ENCODE measurements at regions not wholly inside any gene's neighbourhood (a gene's known extent, or its start where the extent isn't known, plus 50 kb on each side); places are given as distances from the start of the nearest gene placed in this dataset.

DNA sequence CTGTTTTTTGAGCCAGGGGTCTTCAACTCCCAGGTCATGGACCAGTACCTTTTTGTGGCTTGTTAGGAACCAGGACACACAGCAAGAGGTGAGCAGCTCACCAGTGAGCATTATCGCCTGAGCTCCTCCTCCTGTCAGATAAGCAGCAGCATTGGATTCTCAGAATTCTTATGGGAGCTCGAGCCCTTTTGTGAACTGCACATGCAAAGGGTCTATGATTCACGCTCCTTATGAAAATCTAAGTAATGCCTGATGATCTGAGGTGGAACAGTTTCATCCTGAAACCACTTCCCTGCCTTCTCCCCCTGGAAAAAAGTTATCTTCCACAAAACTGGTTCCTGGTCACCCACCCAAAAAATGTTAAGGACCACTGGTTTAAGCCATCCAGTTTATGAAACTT is 1047.6 kb downstream of the OTOL1 start:
- no peak for DNase-seq (ENCODE audit: low read depth)
- TF ChIP-seq, protein P1, sequence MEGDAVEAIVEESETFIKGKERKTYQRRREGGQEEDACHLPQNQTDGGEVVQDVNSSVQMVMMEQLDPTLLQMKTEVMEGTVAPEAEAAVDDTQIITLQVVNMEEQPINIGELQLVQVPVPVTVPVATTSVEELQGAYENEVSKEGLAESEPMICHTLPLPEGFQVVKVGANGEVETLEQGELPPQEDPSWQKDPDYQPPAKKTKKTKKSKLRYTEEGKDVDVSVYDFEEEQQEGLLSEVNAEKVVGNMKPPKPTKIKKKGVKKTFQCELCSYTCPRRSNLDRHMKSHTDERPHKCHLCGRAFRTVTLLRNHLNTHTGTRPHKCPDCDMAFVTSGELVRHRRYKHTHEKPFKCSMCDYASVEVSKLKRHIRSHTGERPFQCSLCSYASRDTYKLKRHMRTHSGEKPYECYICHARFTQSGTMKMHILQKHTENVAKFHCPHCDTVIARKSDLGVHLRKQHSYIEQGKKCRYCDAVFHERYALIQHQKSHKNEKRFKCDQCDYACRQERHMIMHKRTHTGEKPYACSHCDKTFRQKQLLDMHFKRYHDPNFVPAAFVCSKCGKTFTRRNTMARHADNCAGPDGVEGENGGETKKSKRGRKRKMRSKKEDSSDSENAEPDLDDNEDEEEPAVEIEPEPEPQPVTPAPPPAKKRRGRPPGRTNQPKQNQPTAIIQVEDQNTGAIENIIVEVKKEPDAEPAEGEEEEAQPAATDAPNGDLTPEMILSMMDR (IDR thresholded peaks at IDR 0.05; ENCODE audit: control insufficient read depth, extremely low read depth, insufficient read depth): no peak
- no peak overlapping the region for H3K4me3 ChIP-seq (ENCODE audit: low read depth, low read length)

DNA sequence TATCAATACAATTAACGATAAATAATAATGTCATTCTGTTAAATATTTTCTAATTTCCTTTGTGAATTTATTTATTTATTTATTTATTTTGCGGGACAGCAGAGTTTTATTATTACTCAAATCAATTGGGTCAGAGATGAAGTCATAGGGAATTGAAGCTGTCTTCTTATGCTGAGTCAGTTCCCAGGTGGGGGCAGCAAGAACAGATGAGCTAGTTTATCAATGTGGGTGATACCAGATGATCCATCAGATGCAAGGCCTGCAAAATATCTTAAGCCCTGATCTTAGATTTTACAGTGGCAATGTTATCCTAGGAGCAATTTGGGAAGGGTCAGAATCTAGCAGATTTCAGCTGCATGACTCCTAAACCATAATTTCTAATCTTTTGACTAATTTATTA is 1050.3 kb downstream of the OTOL1 start:
- no peak overlapping the region for H3K4me3 ChIP-seq (ENCODE audit: low read depth, low read length)
- DNase-seq (ENCODE audit: low read depth): no peak
- TF ChIP-seq, protein P1 (IDR thresholded peaks at IDR 0.05; ENCODE audit: control insufficient read depth, extremely low read depth, insufficient read depth): no peak

DNA sequence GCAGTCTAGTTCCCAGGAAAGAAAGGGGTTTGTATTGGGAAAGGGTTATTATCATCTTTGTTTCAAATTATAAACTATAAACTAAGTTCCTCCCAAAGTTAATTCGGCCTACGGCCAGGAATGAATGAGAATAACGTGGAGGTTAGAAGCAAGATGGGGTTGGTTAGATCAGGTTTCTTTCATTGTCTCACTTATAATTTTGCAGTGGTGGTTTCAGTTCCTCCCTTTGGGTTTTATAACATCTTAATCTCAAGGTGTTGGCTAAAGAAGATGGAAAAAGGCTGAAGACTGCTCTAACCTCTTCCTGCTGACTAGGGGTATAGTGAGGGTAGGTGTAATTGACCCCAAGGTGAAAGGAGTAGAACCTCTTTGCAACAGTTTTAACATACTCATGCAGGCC is 1050.7 kb downstream of the OTOL1 start:
- no peak overlapping the region for H3K4me3 ChIP-seq (ENCODE audit: low read depth, low read length)
- no peak for DNase-seq (ENCODE audit: low read depth)
- TF ChIP-seq, protein P1 (IDR thresholded peaks at IDR 0.05; ENCODE audit: control insufficient read depth, extremely low read depth, insufficient read depth): no peak

DNA sequence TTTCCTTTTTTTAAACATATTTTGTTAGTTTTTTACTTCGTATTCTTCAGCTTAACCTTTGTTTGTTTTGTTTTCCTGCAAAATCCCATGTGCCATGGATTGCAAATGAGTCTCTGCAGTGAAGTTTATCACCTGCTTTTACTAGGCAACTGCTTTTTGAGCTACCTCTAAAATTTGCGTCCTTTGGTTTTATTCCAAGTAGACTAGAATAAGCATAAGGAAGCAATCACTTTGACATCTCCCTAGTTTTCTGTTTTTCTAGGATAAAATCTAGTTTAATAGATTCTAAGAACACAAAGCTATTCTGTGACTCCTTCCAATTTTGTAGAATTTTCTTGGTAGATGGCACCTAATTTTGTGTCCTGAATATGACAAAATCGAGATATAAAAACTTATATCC is 1059.2 kb downstream of the OTOL1 start:
- TF ChIP-seq, protein P1 (IDR thresholded peaks at IDR 0.05; ENCODE audit: control insufficient read depth, extremely low read depth, insufficient read depth): no peak
- H3K4me3 ChIP-seq (ENCODE audit: low read depth, low read length): no peak overlapping the region
- DNase-seq (ENCODE audit: low read depth): no peak

DNA sequence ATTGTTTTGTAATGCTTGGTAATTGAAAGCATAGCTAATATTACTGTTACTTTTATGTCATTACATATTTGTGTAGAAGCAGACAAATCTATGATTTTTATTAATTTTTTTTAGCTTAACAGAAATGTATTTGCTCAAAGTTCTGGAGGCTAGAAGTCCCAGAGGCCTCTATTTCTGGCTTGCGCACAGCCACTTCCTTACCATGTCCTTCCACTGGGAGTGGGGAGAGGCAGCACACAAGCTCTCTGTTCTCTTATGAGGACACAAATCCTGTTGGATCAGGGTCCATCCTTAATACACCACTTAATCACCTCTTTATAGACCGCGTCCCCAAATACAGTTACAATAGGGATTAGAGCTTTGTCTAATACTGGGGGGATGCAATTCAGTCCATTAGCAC is 1061.4 kb downstream of the OTOL1 start:
- TF ChIP-seq, protein P1 (IDR thresholded peaks at IDR 0.05; ENCODE audit: control insufficient read depth, extremely low read depth, insufficient read depth): no peak
- H3K4me3 ChIP-seq (ENCODE audit: low read depth, low read length): no peak overlapping the region

DNA sequence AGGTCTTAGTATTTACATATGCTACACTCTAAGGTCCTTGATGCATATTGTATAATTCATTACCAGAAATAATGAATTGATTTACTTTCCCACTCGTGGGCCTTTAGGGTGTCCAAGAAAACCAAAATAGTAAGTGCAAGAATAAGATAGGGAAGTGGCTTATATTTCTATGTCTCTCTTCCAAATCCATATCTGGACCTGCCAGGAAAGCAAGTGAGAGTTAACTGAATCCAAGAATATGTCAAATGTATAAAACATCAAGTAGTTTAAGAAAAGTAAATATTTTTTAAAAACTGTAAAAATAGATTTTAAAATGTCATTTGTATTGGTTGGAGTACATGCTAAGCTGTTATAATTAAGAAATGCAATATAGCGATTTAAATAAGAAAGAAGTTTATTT is 1072.1 kb downstream of the OTOL1 start:
- TF ChIP-seq, protein P1 (IDR thresholded peaks at IDR 0.05; ENCODE audit: control insufficient read depth, extremely low read depth, insufficient read depth): no peak
- H3K4me3 ChIP-seq (ENCODE audit: low read depth, low read length): no peak overlapping the region
- DNase-seq (ENCODE audit: low read depth): no peak

More for the DNA sequence above, 1061.4 kb downstream of the OTOL1 start:
- no peak for DNase-seq (ENCODE audit: low read depth)

DNA sequence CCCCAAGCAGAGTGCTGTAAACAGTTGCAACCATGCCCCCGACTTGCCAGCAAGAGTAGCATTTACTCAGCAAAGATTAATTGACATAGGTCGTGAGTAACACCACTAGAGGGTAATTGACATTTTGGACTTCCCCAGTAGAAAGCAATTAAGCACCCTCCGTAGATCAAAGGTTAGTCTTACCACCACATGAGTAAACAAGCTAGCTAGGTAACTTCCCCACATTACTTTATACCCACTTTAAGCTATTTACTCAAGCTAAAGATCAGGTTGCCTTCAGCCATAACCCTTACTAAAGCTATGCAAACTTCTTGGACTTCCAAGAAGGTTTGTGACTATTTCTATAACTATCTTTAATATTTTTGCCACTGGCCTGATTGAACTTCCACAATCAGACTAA is 1072.7 kb downstream of the OTOL1 start:
- TF ChIP-seq, protein P1 (IDR thresholded peaks at IDR 0.05; ENCODE audit: control insufficient read depth, extremely low read depth, insufficient read depth): no peak
- H3K4me3 ChIP-seq (ENCODE audit: low read depth, low read length): no peak overlapping the region
- DNase-seq (ENCODE audit: low read depth): no peak

Measured in LNCaP clone FGC (cell line).